ENCODE measurements at regions not wholly inside any gene's neighbourhood (a gene's known extent, or its start where the extent isn't known, plus 50 kb on each side); places are given as distances from the start of the nearest gene placed in this dataset.

GRCh38 chr9:90948156-90948555 is 146.5 kb downstream of the SYK start:
- Histone ChIP-seq H3K9me3 (ENCODE audit: control insufficient read depth in 2 of 2, insufficient read depth in 1 of 2, low read depth in 1 of 2, low read length in 1 of 2) (peaks cover 0 to 3% of the 10 kb centered on the region in 2 donors), H3K36me3 (ENCODE audit: control insufficient read depth in 3 of 3, insufficient read depth in 2 of 3, low read depth in 1 of 3, low read length in 3 of 3) (no peaks in the 10 kb centered on the region), H3K27me3 (ENCODE audit: control insufficient read depth in 3 of 3, insufficient read depth in 3 of 3, low read length in 3 of 3) (peaks cover 0 to 3% (median 0%) of the 10 kb centered on the region in 3 donors), H3K27ac (ENCODE audit: low read depth in 1 of 3, low read length in 2 of 3) (no peak overlapping the region), H3K4me1 (ENCODE audit: control insufficient read depth in 3 of 3, insufficient read depth in 2 of 3, low read depth in 1 of 3, low read length in 2 of 3) (no peaks in the 10 kb centered on the region), H3K4me3 (ENCODE audit: low read depth in 1 of 3, low read length in 3 of 3) (no peak overlapping the region)
- peak; percentile 65 to 71 for DNase-seq
- 9 to 63% (median 36%) methylated on average over 6 of the region's 6 CpGs for WGBS, 3 donors
- no peak for FAIRE-seq

- no peaks in the 10 kb centered on the region for H3K36me3 ChIP-seq (ENCODE audit: control insufficient read depth in 3 of 3, insufficient read depth in 2 of 3, low read depth in 1 of 3, low read length in 3 of 3)
- H3K9me3 ChIP-seq (ENCODE audit: control insufficient read depth in 2 of 2, insufficient read depth in 1 of 2, low read depth in 1 of 2, low read length in 1 of 2), result peaks cover 0 to 3% of the 10 kb centered on the region in 2 donors
- H3K27ac ChIP-seq (ENCODE audit: low read depth in 1 of 3, low read length in 2 of 3), result no peak overlapping the region
- no peak overlapping the region for H3K4me3 ChIP-seq (ENCODE audit: low read depth in 1 of 3, low read length in 3 of 3)
- no peak for DNase-seq
- WGBS, 3 donors, result 46 to 59% (median 53%) methylated on average over 3 of the region's 3 CpGs
- H3K27me3 ChIP-seq (ENCODE audit: control insufficient read depth in 3 of 3, insufficient read depth in 3 of 3, low read length in 3 of 3), result peaks cover 0 to 3% (median 0%) of the 10 kb centered on the region in 3 donors
- FAIRE-seq, result no peak
- no peaks in the 10 kb centered on the region for H3K4me1 ChIP-seq (ENCODE audit: control insufficient read depth in 3 of 3, insufficient read depth in 2 of 3, low read depth in 1 of 3, low read length in 2 of 3)
Measured at GRCh38 chr9:90950600-90950999, 149.0 kb downstream of the SYK start.

- WGBS, 3 donors, result 62 to 74% (median 71%) methylated on average over 3 of the region's 3 CpGs
- H3K4me3 ChIP-seq (ENCODE audit: low read depth in 1 of 3, low read length in 3 of 3), result no peak overlapping the region
Measured at GRCh38 chr9:90953200-90953599, 151.6 kb downstream of the SYK start.

GRCh38 chr9:90953805-90954204 is 152.2 kb downstream of the SYK start:
- H3K9me3 ChIP-seq (ENCODE audit: control insufficient read depth in 2 of 2, insufficient read depth in 1 of 2, low read depth in 1 of 2, low read length in 1 of 2), result peaks cover 0 to 2% of the 10 kb centered on the region in 2 donors
- no peaks in the 10 kb centered on the region for H3K36me3 ChIP-seq (ENCODE audit: control insufficient read depth in 3 of 3, insufficient read depth in 2 of 3, low read depth in 1 of 3, low read length in 3 of 3)
- 73 to 88% (median 75%) methylated on average over 3 of the region's 3 CpGs for WGBS, 3 donors
- FAIRE-seq (no peak), DNase-seq (no peak)
- H3K4me3 ChIP-seq (ENCODE audit: low read depth in 1 of 3, low read length in 3 of 3), result no peak overlapping the region
- no peaks in the 10 kb centered on the region for H3K4me1 ChIP-seq (ENCODE audit: control insufficient read depth in 3 of 3, insufficient read depth in 2 of 3, low read depth in 1 of 3, low read length in 2 of 3)
- peaks cover 0 to 2% (median 0%) of the 10 kb centered on the region in 3 donors for H3K27me3 ChIP-seq (ENCODE audit: control insufficient read depth in 3 of 3, insufficient read depth in 3 of 3, low read length in 3 of 3)
- H3K27ac ChIP-seq (ENCODE audit: low read depth in 1 of 3, low read length in 2 of 3), result no peak overlapping the region

More at GRCh38 chr9:90953200-90953599, 151.6 kb downstream of the SYK start:
- H3K27ac ChIP-seq (ENCODE audit: low read depth in 1 of 3, low read length in 2 of 3), result no peak overlapping the region
- H3K36me3 ChIP-seq (ENCODE audit: control insufficient read depth in 3 of 3, insufficient read depth in 2 of 3, low read depth in 1 of 3, low read length in 3 of 3), result no peaks in the 10 kb centered on the region
- H3K9me3 ChIP-seq (ENCODE audit: control insufficient read depth in 2 of 2, insufficient read depth in 1 of 2, low read depth in 1 of 2, low read length in 1 of 2), result peaks cover 0 to 3% of the 10 kb centered on the region in 2 donors
- FAIRE-seq (no peak), DNase-seq (no peak)
- no peaks in the 10 kb centered on the region for H3K4me1 ChIP-seq (ENCODE audit: control insufficient read depth in 3 of 3, insufficient read depth in 2 of 3, low read depth in 1 of 3, low read length in 2 of 3)
- H3K27me3 ChIP-seq (ENCODE audit: control insufficient read depth in 3 of 3, insufficient read depth in 3 of 3, low read length in 3 of 3), result peaks cover 0 to 3% (median 0%) of the 10 kb centered on the region in 3 donors

GRCh38 chr9:90956026-90956810 is 154.6 kb downstream of the SYK start:
- FAIRE-seq, result no peak
- WGBS, 3 donors, result 78 to 79% (median 78%) methylated on average over 9 of the region's 9 CpGs

GRCh38 chr9:90958328-90958727 is 156.7 kb downstream of the SYK start:
- Histone ChIP-seq H3K4me3 (ENCODE audit: low read depth in 1 of 3, low read length in 3 of 3) (no peak overlapping the region), H3K4me1 (ENCODE audit: control insufficient read depth in 3 of 3, insufficient read depth in 2 of 3, low read depth in 1 of 3, low read length in 2 of 3) (no peaks in the 10 kb centered on the region), H3K27ac (ENCODE audit: low read depth in 1 of 3, low read length in 2 of 3) (peak overlapping the region in 1 of 3 donors; percentile 21), H3K9me3 (ENCODE audit: control insufficient read depth in 2 of 2, insufficient read depth in 1 of 2, low read depth in 1 of 2, low read length in 1 of 2) (peaks cover 0 to 5% of the 10 kb centered on the region in 2 donors), H3K27me3 (ENCODE audit: control insufficient read depth in 3 of 3, insufficient read depth in 3 of 3, low read length in 3 of 3) (peaks cover 0 to 4% (median 0%) of the 10 kb centered on the region in 3 donors), H3K36me3 (ENCODE audit: control insufficient read depth in 3 of 3, insufficient read depth in 2 of 3, low read depth in 1 of 3, low read length in 3 of 3) (no peaks in the 10 kb centered on the region)
- WGBS, 3 donors, result 27 to 74% (median 66%) methylated on average over 2 of the region's 2 CpGs
- DNase-seq (peak in 1 of 2 donors; percentile 9), FAIRE-seq (no peak)

More at GRCh38 chr9:90956026-90956810, 154.6 kb downstream of the SYK start:
- H3K4me3 ChIP-seq (ENCODE audit: low read depth in 1 of 3, low read length in 3 of 3), result no peak overlapping the region
- no peaks in the 10 kb centered on the region for H3K9me3 ChIP-seq (ENCODE audit: control insufficient read depth in 2 of 2, insufficient read depth in 1 of 2, low read depth in 1 of 2, low read length in 1 of 2)
- H3K27me3 ChIP-seq (ENCODE audit: control insufficient read depth in 3 of 3, insufficient read depth in 3 of 3, low read length in 3 of 3), result peaks cover 0 to 4% (median 0%) of the 10 kb centered on the region in 3 donors
- H3K36me3 ChIP-seq (ENCODE audit: control insufficient read depth in 3 of 3, insufficient read depth in 2 of 3, low read depth in 1 of 3, low read length in 3 of 3), result no peaks in the 10 kb centered on the region
- no peak overlapping the region for H3K27ac ChIP-seq (ENCODE audit: low read depth in 1 of 3, low read length in 2 of 3)
- H3K4me1 ChIP-seq (ENCODE audit: control insufficient read depth in 3 of 3, insufficient read depth in 2 of 3, low read depth in 1 of 3, low read length in 2 of 3), result no peaks in the 10 kb centered on the region
- no peak for DNase-seq

GRCh38 chr9:90960941-90961340 is 159.3 kb downstream of the SYK start:
- WGBS, 3 donors, result 61 to 71% (median 65%) methylated on average over 5 of the region's 5 CpGs
- H3K9me3 ChIP-seq (ENCODE audit: control insufficient read depth in 2 of 2, insufficient read depth in 1 of 2, low read depth in 1 of 2, low read length in 1 of 2), result peaks cover 0 to 5% of the 10 kb centered on the region in 2 donors
- no peaks in the 10 kb centered on the region for H3K4me1 ChIP-seq (ENCODE audit: control insufficient read depth in 3 of 3, insufficient read depth in 2 of 3, low read depth in 1 of 3, low read length in 2 of 3)
- no peak overlapping the region for H3K4me3 ChIP-seq (ENCODE audit: low read depth in 1 of 3, low read length in 3 of 3)
- no peak for DNase-seq
- H3K36me3 ChIP-seq (ENCODE audit: control insufficient read depth in 3 of 3, insufficient read depth in 2 of 3, low read depth in 1 of 3, low read length in 3 of 3), result no peaks in the 10 kb centered on the region
- peaks cover 0 to 4% (median 0%) of the 10 kb centered on the region in 3 donors for H3K27me3 ChIP-seq (ENCODE audit: control insufficient read depth in 3 of 3, insufficient read depth in 3 of 3, low read length in 3 of 3)
- no peak for FAIRE-seq
- no peak overlapping the region for H3K27ac ChIP-seq (ENCODE audit: low read depth in 1 of 3, low read length in 2 of 3)

GRCh38 chr9:90961375-90961774 is 159.8 kb downstream of the SYK start:
- H3K9me3 ChIP-seq (ENCODE audit: control insufficient read depth in 2 of 2, insufficient read depth in 1 of 2, low read depth in 1 of 2, low read length in 1 of 2), result peaks cover 0 to 5% of the 10 kb centered on the region in 2 donors
- no peak overlapping the region for H3K27ac ChIP-seq (ENCODE audit: low read depth in 1 of 3, low read length in 2 of 3)
- peaks cover 0 to 4% (median 0%) of the 10 kb centered on the region in 3 donors for H3K27me3 ChIP-seq (ENCODE audit: control insufficient read depth in 3 of 3, insufficient read depth in 3 of 3, low read length in 3 of 3)
- no peak overlapping the region for H3K4me3 ChIP-seq (ENCODE audit: low read depth in 1 of 3, low read length in 3 of 3)
- DNase-seq (no peak), FAIRE-seq (no peak)
- no peaks in the 10 kb centered on the region for H3K36me3 ChIP-seq (ENCODE audit: control insufficient read depth in 3 of 3, insufficient read depth in 2 of 3, low read depth in 1 of 3, low read length in 3 of 3)
- WGBS, 3 donors, result 67 to 68% (median 67%) methylated on average over 10 of the region's 10 CpGs
- no peaks in the 10 kb centered on the region for H3K4me1 ChIP-seq (ENCODE audit: control insufficient read depth in 3 of 3, insufficient read depth in 2 of 3, low read depth in 1 of 3, low read length in 2 of 3)

Data from small intestine (tissue), 7 donors.